ENCODE measurements at regions not wholly inside any gene's neighbourhood (a gene's known extent, or its start where the extent isn't known, plus 50 kb on each side); places are given as distances from the start of the nearest gene placed in this dataset.

GRCh38 chr15:72995849-72996248 is 56.4 kb upstream of the NEO1 start:
- no peak for TF ChIP-seq CTCF (IDR thresholded peaks at IDR 0.05)
- no peak for TF ChIP-seq POLR2AphosphoS5 (IDR thresholded peaks at IDR 0.05)
- TF ChIP-seq POLR2A (IDR thresholded peaks at IDR 0.05): no peak

Data from prostate gland (tissue), 2 donors.